CD4-positive, alpha-beta T cell treated with Interleukin-4 for 1 hour (primary cell): ENCODE measurements at regions not wholly inside any gene's neighbourhood (a gene's known extent, or its start where the extent isn't known, plus 50 kb on each side); places are given as distances from the start of the nearest gene placed in this dataset.

ENCODE experiments used
- DNase-seq, 2 donors: peaks; one replicate each; pipeline ENCODE4 v3.0.0-alpha.2; 2020 to 2022

GRCh38 chr18:67633939-67634338 is 117.4 kb upstream of the DSEL start:
- no peak for DNase-seq

GRCh38 chr18:67621906-67622305 is 105.4 kb upstream of the DSEL start:
- no peak for DNase-seq

- DNase-seq: no peak
Measured at GRCh38 chr18:67621049-67621713, 104.7 kb upstream of the DSEL start.

- DNase-seq: no peak
Measured at GRCh38 chr18:67618061-67618460, 101.5 kb upstream of the DSEL start.

GRCh38 chr18:67615876-67616275 is 99.4 kb upstream of the DSEL start:
- DNase-seq: no peak

- no peak for DNase-seq
Measured at GRCh38 chr18:67613731-67614130, 97.2 kb upstream of the DSEL start.

- DNase-seq: no peak
Measured at GRCh38 chr18:67612281-67612680, 95.8 kb upstream of the DSEL start.

GRCh38 chr18:67608615-67609273 is 92.2 kb upstream of the DSEL start:
- DNase-seq: no peak

GRCh38 chr18:67608191-67608590 is 91.7 kb upstream of the DSEL start:
- no peak for DNase-seq

GRCh38 chr18:67600181-67601180 is 84.0 kb upstream of the DSEL start:
- DNase-seq: no peak

GRCh38 chr18:67599277-67599676 is 82.8 kb upstream of the DSEL start:
- DNase-seq: no peak

GRCh38 chr18:67597759-67598158 is 81.2 kb upstream of the DSEL start:
- no peak for DNase-seq

- DNase-seq: no peak
Measured at GRCh38 chr18:67596003-67596402, 79.5 kb upstream of the DSEL start.

- no peak for DNase-seq
Measured at GRCh38 chr18:67590571-67591141, 74.1 kb upstream of the DSEL start.

- DNase-seq: no peak
Measured at GRCh38 chr18:67589325-67589724, 72.8 kb upstream of the DSEL start.

GRCh38 chr18:67586101-67586500 is 69.6 kb upstream of the DSEL start:
- DNase-seq: no peak

GRCh38 chr18:67583621-67584020 is 67.1 kb upstream of the DSEL start:
- DNase-seq: no peak

- DNase-seq: no peak
Measured at GRCh38 chr18:67582488-67582887, 66.0 kb upstream of the DSEL start.

GRCh38 chr18:67581178-67581577 is 64.7 kb upstream of the DSEL start:
- DNase-seq: no peak

GRCh38 chr18:67577386-67577785 is 60.9 kb upstream of the DSEL start:
- DNase-seq: no peak

- DNase-seq: no peak
Measured at GRCh38 chr18:67574749-67575148, 58.2 kb upstream of the DSEL start.

GRCh38 chr18:67568166-67568565 is 51.6 kb upstream of the DSEL start:
- DNase-seq: no peak
